ENCODE measurements at regions not wholly inside any gene's neighbourhood (a gene's known extent, or its start where the extent isn't known, plus 50 kb on each side); places are given as distances from the start of the nearest gene placed in this dataset.

GRCh38 chr7:41139789-41140188 lies 563.1 kb downstream of the INHBA start:
- Histone ChIP-seq H3K27ac (no peak overlapping the region), H3K4me1 (peaks cover 0 to 2% (median 0%) of the 10 kb centered on the region in 3 donors), H3K9me3 (no peaks in the 10 kb centered on the region), H3K4me3 (no peak overlapping the region), H3K27me3 (no peaks in the 10 kb centered on the region), H3K36me3 (no peaks in the 10 kb centered on the region)
- TF ChIP-seq POLR2AphosphoS5 (IDR thresholded peaks at IDR 0.05) (no peak), EP300 (IDR thresholded peaks at IDR 0.05) (no peak), POLR2A (IDR thresholded peaks at IDR 0.05) (no peak)
- TF ChIP-seq, protein P1, sequence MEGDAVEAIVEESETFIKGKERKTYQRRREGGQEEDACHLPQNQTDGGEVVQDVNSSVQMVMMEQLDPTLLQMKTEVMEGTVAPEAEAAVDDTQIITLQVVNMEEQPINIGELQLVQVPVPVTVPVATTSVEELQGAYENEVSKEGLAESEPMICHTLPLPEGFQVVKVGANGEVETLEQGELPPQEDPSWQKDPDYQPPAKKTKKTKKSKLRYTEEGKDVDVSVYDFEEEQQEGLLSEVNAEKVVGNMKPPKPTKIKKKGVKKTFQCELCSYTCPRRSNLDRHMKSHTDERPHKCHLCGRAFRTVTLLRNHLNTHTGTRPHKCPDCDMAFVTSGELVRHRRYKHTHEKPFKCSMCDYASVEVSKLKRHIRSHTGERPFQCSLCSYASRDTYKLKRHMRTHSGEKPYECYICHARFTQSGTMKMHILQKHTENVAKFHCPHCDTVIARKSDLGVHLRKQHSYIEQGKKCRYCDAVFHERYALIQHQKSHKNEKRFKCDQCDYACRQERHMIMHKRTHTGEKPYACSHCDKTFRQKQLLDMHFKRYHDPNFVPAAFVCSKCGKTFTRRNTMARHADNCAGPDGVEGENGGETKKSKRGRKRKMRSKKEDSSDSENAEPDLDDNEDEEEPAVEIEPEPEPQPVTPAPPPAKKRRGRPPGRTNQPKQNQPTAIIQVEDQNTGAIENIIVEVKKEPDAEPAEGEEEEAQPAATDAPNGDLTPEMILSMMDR (IDR thresholded peaks at IDR 0.05) = no peak
- no peak for ATAC-seq
- WGBS, 2 donors (ENCODE audit: low coverage in 1 of 2) = 92 to 93% methylated on average over 5 of the region's 5 CpGs

DNA sequence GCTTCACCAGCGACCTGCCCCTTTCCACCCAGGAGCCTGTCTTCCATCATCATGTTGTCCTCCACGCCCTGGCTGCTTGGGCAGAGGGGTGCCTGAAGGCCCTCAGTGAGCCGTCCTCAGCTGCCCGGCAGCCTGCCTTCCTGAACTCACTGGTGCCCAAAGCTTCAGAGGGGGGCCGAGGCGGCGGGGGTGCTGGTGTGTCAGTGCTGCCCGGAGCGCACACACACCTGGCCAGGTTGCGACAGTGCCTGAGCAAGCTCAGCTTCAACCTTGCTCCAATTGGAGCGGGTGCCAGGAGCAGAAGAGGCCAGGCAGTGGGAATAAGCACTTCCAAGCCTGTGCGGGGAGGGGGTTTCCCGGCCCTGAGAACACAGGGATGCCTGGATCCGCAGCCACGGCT lies 566.3 kb downstream of the INHBA start:
- TF ChIP-seq EP300 (IDR thresholded peaks at IDR 0.05) (no peak), POLR2A (IDR thresholded peaks at IDR 0.05) (no peak)
- 80% methylated on average over 1 of the region's 15 CpGs; no CpG with 5 or more reads in 1 of the 2 donors for WGBS, 2 donors (ENCODE audit: low coverage in 1 of 2)

DNA sequence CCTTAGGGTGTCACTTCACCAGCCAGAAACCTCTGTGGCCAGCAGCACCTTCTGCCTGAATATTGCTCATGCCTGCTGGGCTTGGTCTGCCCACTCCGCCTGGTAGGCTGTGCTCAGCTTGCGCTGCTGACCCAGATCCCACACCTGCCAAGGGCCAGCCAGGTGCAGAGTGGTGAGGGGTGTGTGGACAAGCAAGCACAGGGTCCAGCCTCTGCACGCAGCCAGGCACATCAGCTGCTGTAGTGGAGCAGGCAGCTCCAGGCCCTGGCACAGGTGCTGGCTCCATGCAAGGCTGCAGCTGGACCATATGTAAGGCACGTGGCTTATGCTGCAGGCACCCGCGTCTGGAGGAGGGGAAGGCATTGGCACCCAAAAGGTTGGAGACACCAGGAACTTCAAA lies 567.4 kb downstream of the INHBA start:
- no peak overlapping the region for H3K27ac ChIP-seq
- no peak for ATAC-seq

More for the DNA sequence above, 566.3 kb downstream of the INHBA start:
- Histone ChIP-seq H3K4me3 (no peak overlapping the region), H3K36me3 (no peaks in the 10 kb centered on the region), H3K27ac (no peak overlapping the region), H3K4me1 (peaks cover 0 to 10% (median 0%) of the 10 kb centered on the region in 3 donors), H3K27me3 (no peaks in the 10 kb centered on the region), H3K9me3 (no peaks in the 10 kb centered on the region)
- ATAC-seq = no peak

DNA sequence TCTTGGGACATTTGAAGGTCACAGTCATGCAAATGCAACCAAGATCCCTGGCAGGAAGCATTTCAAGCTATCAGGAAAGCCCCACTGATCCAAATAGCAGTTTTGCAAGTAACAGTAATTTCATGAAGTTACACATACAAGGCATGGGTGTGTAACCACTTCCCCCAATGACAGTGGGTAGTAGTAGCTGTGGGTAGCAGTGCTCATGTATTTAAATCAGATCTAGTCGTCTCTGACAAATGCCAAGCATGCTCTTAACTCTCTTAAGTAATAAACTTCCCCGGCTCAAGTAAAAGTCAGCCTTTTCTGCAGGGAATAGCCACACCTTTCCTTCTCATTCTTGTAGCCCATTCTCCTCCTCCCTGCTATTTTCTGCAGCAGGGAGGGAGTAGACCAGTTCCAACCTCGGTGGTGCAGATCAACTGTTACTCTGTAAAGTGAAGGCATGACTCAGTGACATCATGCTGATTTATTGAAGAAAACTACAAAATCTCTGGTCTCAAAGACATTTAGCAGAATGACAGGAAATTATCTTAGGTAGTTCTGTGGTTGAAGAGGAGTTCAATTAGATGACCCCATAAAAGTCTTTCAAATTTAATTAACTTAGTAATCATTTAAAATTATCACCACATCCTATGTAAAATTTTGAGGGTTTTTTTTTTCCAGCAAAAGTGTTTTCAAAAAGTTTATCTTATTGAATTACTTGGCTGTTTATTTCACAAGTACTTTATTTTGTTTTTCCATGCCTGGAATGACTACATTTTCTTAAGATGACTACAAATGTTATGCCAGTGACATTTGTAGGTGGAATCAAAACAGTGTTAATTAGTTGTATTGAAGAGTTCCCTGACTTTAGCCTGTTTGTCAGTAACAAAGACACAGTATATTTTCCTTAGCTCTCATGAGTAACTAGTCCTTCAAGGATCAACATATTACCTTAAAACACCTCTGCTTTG lies 568.3 kb downstream of the INHBA start:
- Histone ChIP-seq H3K27me3 (no peaks in the 10 kb centered on the region), H3K9me3 (no peaks in the 10 kb centered on the region), H3K4me3 (no peak overlapping the region), H3K4me1 (peaks cover 0 to 10% (median 0%) of the 10 kb centered on the region in 3 donors), H3K27ac (no peak overlapping the region), H3K36me3 (no peaks in the 10 kb centered on the region)
- WGBS, 2 donors (ENCODE audit: low coverage in 1 of 2) = 5 to 31% methylated on average over 3 of the region's 3 CpGs
- TF ChIP-seq POLR2A (IDR thresholded peaks at IDR 0.05) (no peak), POLR2AphosphoS5 (IDR thresholded peaks at IDR 0.05) (no peak), EP300 (IDR thresholded peaks at IDR 0.05) (no peak)
- TF ChIP-seq, protein P1 (IDR thresholded peaks at IDR 0.05) = no peak
- ATAC-seq = no peak

More for the DNA sequence above, 567.4 kb downstream of the INHBA start:
- Histone ChIP-seq H3K27me3 (no peaks in the 10 kb centered on the region), H3K9me3 (no peaks in the 10 kb centered on the region), H3K36me3 (no peaks in the 10 kb centered on the region), H3K4me1 (peaks cover 0 to 10% (median 0%) of the 10 kb centered on the region in 3 donors), H3K4me3 (no peak overlapping the region)
- TF ChIP-seq, protein P1 (IDR thresholded peaks at IDR 0.05) = no peak
- TF ChIP-seq POLR2AphosphoS5 (IDR thresholded peaks at IDR 0.05) (no peak), EP300 (IDR thresholded peaks at IDR 0.05) (no peak), POLR2A (IDR thresholded peaks at IDR 0.05) (no peak)
- 93% methylated on average over 3 of the region's 6 CpGs; no CpG with 5 or more reads in 1 of the 2 donors for WGBS, 2 donors (ENCODE audit: low coverage in 1 of 2)

DNA sequence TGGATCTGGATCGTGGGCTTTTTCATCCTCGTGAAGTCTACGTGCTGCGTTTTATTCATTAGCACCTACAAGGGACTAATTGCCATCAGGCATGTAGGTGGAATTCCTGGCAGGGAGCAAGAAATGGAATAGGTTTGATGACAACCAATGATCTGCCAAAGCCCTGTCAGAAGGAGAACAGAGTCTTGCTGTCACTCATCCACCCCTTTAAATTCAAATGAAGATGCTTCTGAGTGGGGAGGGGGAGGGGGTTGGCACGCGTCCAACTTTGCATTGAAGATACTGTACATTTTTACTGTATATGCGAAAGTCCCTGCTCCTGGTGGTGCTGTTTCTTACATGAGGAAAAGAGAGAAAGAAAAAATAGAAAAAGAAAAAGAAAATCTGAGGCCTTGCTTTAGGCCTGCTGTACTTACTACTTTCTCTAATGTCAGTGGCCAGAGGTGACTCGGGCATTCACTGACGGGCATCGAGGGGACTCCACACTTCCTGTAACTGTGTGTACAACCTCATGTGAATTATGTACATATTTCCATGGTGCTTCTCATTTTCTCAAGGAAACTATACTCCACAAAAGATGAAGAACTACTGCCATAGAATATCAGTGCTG lies 569.1 kb downstream of the INHBA start:
- Histone ChIP-seq H3K36me3 (no peaks in the 10 kb centered on the region), H3K4me3 (no peak overlapping the region), H3K9me3 (no peaks in the 10 kb centered on the region), H3K4me1 (peaks cover 0 to 10% (median 0%) of the 10 kb centered on the region in 3 donors), H3K27ac (no peak overlapping the region), H3K27me3 (no peaks in the 10 kb centered on the region)
- WGBS, 2 donors (ENCODE audit: low coverage in 1 of 2) = 77% methylated on average over 4 to 6 of the region's 10 CpGs
- TF ChIP-seq POLR2A (IDR thresholded peaks at IDR 0.05) (no peak), POLR2AphosphoS5 (IDR thresholded peaks at IDR 0.05) (no peak), EP300 (IDR thresholded peaks at IDR 0.05) (no peak)
- TF ChIP-seq, protein P1 (IDR thresholded peaks at IDR 0.05) = no peak
- ATAC-seq = no peak
